Cerebellar cortex (tissue), 1 donor: ENCODE measurements at regions not wholly inside any gene's neighbourhood (a gene's known extent, or its start where the extent isn't known, plus 50 kb on each side); places are given as distances from the start of the nearest gene placed in this dataset.

Source experiments
- DNase-seq: peaks from one replicate; pipeline ENCODE4 v3.0.0-alpha.2; 2015; ENCODE audit warnings: low spot score

- no peak for DNase-seq
These were observed 51.7 kb upstream of the ACVR2A start for GRCh38 chr2:147792966-147793617.

GRCh38 chr2:147790580-147790979 is 54.2 kb upstream of the ACVR2A start:
- DNase-seq, result no peak

- no peak for DNase-seq
These were observed 55.1 kb upstream of the ACVR2A start for GRCh38 chr2:147789720-147790119.

GRCh38 chr2:147789287-147789686 is 55.5 kb upstream of the ACVR2A start:
- no peak for DNase-seq

- no peak for DNase-seq
These were observed 62.5 kb upstream of the ACVR2A start for GRCh38 chr2:147782141-147782930.

GRCh38 chr2:147779440-147779839 is 65.4 kb upstream of the ACVR2A start:
- DNase-seq, result no peak

GRCh38 chr2:147777394-147777793 is 67.4 kb upstream of the ACVR2A start:
- DNase-seq, result no peak

- no peak for DNase-seq
These were observed 70.0 kb upstream of the ACVR2A start for GRCh38 chr2:147774805-147775204.

GRCh38 chr2:147773479-147773878 is 71.3 kb upstream of the ACVR2A start:
- no peak for DNase-seq

GRCh38 chr2:147772781-147773180 is 72.0 kb upstream of the ACVR2A start:
- DNase-seq, result no peak

GRCh38 chr2:147763861-147764260 is 81.0 kb upstream of the ACVR2A start:
- DNase-seq, result no peak

- no peak for DNase-seq
These were observed 83.8 kb upstream of the ACVR2A start for GRCh38 chr2:147760984-147761383.

GRCh38 chr2:147759536-147759935 is 85.3 kb upstream of the ACVR2A start:
- no peak for DNase-seq

GRCh38 chr2:147758821-147759220 is 86.0 kb upstream of the ACVR2A start:
- DNase-seq, result no peak

- DNase-seq, result no peak
These were observed 88.8 kb upstream of the ACVR2A start for GRCh38 chr2:147756069-147756468.

- DNase-seq, result no peak
These were observed 104.5 kb upstream of the ACVR2A start for GRCh38 chr2:147740211-147740927.

GRCh38 chr2:147739508-147739907 is 105.3 kb upstream of the ACVR2A start:
- DNase-seq, result no peak

- no peak for DNase-seq
These were observed 126.0 kb upstream of the ACVR2A start for GRCh38 chr2:147718831-147719230.

GRCh38 chr2:147716906-147717305 is 127.9 kb upstream of the ACVR2A start:
- DNase-seq, result no peak

- no peak for DNase-seq
These were observed 129.0 kb upstream of the ACVR2A start for GRCh38 chr2:147715807-147716206.

- no peak for DNase-seq
These were observed 130.2 kb upstream of the ACVR2A start for GRCh38 chr2:147714582-147714981.

GRCh38 chr2:147713349-147713748 is 131.5 kb upstream of the ACVR2A start:
- DNase-seq, result no peak

GRCh38 chr2:147712051-147712450 is 132.8 kb upstream of the ACVR2A start:
- DNase-seq, result no peak
